VCaP (cell line): ENCODE measurements at regions not wholly inside any gene's neighbourhood (a gene's known extent, or its start where the extent isn't known, plus 50 kb on each side); places are given as distances from the start of the nearest gene placed in this dataset.

Experiments
- H3K27ac ChIP-seq: fragments of 450-650 bp; 2 replicates; pipeline ENCODE4 v1.5.1; 2017
- CTCF ChIP-seq: fragments of 450-650 bp; conservative IDR thresholded peaks from 2 replicates; pipeline ENCODE4 v1.5.1; 2017; ENCODE audit warnings: mild to moderate bottlenecking, moderate library complexity

DNA sequence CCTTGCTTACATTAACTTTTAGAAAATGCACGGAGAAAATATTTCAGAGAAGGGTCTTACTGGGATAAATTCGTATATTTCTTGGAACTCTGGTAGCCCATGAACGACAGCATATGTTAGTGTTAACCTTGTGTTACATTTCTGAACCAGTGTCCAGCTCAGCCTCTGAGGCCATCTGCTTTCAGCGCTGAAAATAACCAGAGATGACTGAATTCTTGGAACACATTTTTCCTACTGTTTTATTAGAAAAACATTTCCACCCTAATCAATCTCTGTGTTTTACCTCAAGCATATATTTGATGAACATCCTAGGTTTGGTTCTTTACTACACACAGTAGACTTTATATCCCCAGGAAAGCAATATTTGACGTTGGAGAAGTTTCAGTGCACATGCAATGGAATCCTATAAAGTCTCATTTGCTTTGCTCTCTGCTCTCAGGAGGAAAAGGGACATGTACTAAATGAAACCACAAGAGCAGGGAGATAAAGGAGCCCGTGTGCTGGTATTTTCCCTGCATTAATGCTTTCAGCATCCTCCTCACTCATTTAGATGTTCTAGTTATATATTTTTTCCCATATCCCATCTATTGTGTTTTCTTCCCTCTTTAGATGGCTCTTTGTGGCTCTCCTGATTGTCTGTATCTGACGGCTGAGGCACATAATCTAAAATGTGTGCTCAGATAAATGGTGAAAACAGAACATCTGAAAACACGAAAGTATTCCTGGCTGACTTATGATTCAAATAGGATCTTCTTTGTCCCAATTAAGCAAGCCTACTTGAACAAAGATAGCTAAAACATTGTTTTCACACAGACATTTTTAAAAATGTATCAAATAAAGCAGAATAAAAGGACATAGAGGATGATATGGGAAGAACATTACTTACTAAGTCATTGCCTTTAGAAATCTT, 151.7 kb upstream of the KCNMB2 start:
- peak overlapping the region; percentile 82 for H3K27ac ChIP-seq
- no peak for TF ChIP-seq CTCF

DNA sequence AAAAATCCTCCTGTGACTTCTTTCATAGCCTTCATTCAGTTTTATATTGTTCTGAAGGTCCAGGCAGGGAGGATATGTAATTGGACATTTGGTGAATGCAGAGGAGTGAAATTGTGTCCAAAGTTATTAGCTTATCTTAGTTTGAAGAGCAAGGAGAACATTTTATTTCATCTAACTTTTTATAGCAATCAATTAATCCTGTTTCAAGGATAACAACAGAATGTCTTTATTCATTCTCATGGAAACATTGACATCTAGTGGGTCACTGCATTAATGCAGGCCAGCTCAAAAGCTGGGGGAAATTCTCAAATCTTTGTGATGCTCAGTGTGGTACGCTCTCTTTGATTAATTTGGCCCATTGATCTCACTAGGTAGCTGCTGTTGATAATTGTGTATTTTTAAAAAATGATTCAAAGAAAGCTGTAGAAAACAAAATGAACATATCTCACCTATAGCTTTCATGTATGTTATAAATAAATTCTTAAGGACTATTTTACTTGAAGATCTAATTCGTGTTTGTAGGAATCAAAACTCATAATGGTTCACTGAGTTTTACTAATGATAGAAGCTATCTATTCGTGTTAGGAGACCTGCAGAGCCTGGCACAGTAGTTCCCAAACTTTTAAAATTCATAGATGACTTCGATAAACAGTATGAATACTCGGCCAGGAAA, 150.8 kb upstream of the KCNMB2 start:
- peak overlapping the region; percentile 82 for H3K27ac ChIP-seq
- peak; percentile 88 for TF ChIP-seq CTCF

GRCh38 chr3:178386401-178386800, 149.8 kb upstream of the KCNMB2 start:
- TF ChIP-seq CTCF: no peak
- H3K27ac ChIP-seq: no peak overlapping the region

GRCh38 chr3:178386880-178387279, 149.4 kb upstream of the KCNMB2 start:
- no peak overlapping the region for H3K27ac ChIP-seq
- TF ChIP-seq CTCF: no peak

GRCh38 chr3:178388473-178388872, 147.8 kb upstream of the KCNMB2 start:
- no peak for TF ChIP-seq CTCF
- H3K27ac ChIP-seq: no peak overlapping the region

DNA sequence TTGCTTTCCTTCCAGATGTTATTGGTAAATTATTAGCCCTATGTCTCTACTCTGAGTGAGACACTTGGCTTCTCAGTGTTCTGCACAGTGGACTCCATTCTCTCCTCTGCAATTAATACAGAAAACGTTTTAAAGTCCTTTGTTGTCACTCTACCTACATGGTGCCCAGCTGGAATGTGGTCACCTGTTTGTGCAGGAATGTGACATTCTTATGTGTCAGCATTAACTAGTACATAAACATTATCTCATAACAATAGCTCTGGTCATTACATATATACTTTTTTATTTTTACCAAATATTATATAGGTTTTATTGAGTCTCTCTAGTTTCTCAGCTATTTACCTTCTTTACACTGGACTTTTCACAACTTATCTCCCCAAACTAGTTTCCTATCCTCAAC, 147.0 kb upstream of the KCNMB2 start:
- TF ChIP-seq CTCF: no peak
- no peak overlapping the region for H3K27ac ChIP-seq

DNA sequence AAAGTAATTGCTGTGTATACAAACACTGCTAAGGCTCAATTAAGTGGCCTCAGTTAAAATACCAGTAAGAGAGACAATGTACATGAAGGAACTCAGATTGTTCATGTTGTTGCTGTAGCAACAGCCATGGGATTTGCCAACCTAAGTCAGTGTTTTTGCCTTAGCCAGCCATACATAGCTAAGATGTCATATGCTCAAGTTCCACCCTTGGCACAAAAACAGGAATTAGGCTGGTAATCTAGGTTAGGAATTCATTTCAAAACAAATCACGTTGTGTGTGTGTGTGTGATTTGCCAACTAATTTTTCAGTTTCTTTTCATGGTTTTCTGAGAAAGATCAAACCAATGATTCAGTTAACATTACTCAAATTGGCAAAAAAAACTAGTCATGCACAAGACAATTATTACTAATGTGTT, 143.7 kb upstream of the KCNMB2 start:
- no peak overlapping the region for H3K27ac ChIP-seq
- TF ChIP-seq CTCF: no peak
